Amniotic epithelial cell (primary cell): ENCODE measurements at regions not wholly inside any gene's neighbourhood (a gene's known extent, or its start where the extent isn't known, plus 50 kb on each side); places are given as distances from the start of the nearest gene placed in this dataset.

ENCODE experiments used
- DNase-seq: peaks from one replicate; pipeline ENCODE4 v3.0.0-alpha.2; 2010; ENCODE audit warnings: low read depth

DNA sequence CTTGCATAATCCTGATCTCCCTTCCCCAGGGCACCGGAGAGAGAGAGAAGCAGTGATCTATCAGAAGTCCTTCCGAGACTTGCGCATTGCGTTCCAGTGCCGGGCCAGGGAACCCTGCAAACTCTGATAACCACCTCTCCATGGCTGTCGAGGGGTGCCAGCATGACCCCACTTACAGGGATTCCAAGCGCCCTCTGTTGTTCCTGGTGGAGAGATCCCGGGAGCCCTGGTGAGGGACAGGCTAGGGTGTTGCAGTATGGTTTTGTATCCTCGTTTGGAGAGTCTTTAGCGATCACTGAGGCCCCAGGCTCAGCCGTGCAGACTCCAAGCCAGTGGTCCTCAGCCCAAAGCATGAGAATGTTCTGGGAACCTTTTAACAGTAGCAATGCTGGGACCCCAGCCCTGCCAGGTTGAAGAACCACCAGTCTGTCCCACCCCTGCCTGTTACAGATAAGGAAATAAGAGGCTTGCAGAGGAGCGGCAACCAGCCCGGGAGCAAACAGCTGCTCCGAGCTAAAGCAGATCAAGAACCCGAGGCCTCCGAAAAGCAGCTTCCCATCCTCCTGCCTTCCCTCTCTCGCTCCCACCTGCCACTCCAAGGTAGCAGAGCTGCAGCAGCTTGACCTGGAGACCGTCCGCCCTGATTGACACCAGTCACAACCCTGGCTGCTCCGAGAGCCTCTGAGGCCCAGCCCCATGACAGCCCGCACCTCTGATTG is 150.3 kb upstream of the RPL38 start:
- DNase-seq, result no peak

DNA sequence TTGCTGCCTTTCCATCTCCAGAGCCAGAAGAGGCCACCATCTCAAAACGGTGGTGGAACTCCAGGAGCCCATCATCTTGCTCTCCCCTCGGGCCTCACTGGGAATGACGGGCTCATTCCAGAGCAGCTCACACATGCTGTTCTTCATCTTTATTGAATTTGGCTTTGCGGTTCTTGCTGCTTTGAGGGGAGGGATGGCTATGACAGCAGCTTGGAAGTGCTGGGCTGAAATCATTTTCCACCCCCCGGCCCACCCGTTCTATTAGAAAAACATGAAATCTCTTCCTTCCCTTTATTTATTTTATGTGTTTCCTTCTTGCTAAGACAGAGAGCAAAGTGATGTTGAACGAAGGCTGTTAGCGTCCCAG is 149.8 kb upstream of the RPL38 start:
- no peak for DNase-seq

DNA sequence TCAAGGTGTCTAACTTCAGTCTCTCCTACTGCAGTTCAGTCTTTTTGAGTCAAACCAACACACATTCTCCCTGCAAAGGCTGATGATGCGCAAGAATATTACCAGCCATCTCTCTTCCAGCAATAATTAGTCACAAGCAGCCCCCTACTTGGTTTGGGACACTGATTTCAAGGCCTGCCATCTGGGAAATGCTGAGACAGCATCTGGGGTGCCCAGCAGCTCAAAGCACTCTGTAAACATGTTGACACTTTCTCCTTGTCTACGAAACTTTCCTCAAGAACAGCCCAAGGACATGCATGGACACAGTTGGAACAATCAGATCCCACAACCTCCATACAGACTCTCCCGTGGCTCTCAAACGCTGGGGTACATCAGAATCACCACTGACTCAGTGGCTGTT is 149.2 kb upstream of the RPL38 start:
- DNase-seq, result no peak

DNA sequence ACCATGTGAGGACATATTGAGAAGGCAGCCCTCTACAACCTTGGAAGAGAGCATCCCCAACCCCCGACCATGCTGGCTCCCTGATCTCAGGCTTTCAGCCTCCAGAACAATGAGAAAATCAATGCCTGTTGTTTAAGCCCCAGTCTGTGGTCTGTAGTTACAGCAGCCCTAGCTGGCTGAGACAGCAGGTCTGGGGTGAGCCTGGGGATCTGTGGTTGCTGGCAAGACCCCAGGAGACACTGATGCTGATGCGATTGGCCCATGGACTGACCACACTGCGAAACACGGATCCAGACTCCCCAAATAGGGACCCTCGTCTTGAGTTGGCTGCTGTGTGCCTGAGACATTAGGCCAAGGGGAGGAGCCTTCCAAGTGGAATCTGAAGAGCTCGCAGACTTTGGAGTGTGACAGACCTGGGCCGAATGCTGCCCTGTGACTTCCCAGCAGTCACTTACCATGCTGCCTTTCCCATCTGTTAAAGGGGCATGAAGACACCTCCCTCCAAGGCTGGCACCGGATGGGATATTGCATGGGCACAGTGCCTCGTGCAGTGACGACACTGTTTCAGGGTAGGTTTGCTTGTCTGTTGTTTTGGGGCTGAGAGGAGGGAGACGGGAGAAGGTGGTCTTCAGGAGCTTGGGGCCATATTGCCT is 147.8 kb upstream of the RPL38 start:
- no peak for DNase-seq

DNA sequence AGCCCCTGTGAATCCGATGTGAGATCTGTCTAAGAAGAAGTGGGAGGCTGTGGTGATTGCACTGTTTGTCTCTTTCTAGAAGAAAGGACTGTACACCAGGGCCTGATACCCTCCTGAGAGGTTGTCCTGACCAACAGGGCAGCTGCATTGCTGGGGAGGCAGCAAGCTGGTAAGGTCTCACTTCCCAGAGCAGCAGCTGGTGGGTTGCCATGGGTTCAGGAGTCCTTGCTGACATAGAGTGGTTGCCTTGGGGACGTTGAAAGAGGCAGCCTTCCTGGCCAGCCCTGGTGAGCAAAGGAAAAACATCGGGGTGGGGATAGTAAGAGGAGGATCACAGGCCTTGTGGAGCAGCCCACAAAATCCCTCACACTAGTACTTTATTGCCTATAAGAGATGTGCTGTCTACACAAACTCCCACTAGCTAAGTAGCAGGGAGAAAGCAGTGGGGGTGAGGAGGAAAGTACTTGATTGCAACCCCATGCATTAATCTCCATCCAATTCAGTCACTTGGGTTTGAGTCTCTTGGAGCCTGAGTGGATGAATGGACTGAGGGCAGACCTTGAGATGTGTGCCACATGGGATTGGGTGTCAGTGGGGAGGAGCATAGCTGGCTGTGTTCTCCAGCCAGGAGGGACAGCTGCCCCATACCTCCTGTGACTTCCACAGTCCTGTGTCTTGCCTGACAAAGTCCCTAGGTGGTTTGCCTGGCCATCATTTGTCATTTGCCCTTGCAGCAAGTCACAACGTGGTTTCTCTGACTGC is 143.8 kb upstream of the RPL38 start:
- DNase-seq, result no peak

DNA sequence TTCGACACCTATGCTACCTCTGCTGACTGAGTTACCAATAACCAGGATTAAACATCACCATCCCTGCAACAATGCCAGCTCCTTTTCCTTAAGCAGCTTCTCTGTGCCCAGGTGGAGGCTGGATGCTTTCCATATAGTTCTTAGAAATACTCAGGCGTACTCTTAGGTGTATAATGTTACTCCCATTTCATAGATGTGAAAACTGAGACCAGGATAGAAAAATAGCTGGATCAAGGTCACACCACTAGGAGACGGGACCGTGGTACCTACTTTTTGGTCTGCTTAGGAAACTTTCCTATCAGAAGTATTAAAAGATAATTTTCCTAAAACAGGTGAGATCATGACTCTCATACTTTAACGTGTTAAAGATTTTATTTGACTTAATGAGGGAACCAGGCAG is 141.7 kb upstream of the RPL38 start:
- no peak for DNase-seq

DNA sequence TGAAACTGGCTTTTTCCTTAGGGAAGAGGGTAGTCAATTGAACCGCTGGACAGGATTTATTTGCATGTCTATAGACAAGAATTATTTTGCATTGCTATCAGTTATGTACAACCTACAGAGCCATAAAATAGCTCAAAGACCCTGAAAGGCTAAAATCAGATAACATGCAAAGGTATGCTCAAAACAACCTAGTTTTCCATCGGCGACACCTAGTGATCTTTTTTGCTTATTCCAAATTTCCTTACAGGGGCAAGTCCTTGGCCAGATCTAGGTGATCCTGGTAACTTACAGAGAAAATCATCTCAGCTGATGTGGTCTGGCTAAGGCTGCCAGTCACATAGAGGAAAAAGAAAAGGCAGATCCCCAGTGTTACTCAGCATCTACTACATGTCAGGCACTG is 141.2 kb upstream of the RPL38 start:
- DNase-seq, result no peak

DNA sequence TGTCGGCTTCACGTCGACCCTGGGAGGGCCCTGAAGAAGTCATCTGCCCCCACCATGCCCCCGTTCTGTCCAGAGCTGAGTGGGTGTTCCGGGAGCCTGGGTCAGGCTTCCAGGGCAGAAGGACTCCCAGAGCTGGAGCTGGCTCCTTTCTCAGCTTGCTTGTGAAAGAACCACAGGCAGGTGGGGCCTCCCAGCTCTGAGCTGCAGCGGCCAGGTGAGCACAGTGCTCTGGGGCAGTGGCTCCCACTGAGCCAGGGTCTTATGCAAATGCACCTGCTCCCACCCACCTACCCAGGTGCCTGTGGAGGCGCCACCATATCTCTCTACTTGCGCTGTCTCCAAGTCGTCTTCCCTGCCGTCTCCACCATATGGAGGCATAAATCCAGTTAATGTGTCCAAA is 140.0 kb upstream of the RPL38 start:
- DNase-seq, result no peak

DNA sequence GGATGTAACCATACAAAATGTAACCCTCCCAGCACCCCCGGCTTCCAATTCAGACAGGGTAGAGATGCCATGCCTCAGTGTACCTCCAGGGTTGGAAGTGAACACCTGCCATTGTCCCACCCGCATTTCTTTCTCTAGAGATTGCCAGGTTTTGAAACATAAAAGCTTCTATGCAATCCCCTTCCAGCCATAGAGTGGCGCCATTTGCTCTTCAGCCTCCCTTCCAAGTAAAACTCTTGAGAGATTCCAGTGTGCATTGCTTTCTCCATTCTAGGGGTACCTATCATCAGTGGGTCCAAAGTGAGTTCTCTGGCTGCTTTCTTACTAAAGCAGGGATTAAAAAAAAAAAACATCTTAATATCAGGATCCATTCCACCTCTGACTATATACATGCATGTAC is 133.1 kb upstream of the RPL38 start:
- DNase-seq, result no peak

DNA sequence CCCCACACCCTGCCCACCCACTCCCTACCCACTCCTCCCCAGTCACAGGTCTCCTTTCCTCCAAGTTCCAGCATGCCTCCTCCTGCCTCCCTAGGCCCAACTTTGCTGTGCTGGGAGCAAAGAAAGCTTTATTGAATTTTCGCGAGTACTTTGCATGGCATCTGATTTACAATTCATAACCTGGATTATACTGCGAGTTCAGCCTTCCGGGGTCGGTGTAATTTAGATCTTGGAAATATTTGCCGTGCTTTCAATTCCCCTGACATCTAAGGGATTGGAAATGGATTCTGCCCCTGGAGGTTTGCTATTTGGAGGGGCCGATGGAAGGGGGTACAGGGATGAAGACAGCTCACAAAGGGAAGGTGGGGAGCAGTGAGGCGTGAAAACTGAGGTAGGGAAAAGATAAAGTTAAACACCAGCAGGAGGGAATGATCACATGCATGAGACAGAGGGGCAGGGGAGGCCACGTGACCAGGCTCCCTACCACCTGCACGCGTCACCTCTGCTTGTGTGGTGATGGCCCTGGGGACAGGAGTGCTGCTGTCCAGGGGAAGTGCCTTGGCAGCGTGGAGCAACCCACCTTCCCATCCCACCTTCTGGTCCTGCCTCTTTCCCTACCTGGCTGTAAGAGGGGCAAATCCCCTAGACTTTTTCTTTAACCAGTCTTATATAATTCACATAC is 132.3 kb upstream of the RPL38 start:
- no peak for DNase-seq

DNA sequence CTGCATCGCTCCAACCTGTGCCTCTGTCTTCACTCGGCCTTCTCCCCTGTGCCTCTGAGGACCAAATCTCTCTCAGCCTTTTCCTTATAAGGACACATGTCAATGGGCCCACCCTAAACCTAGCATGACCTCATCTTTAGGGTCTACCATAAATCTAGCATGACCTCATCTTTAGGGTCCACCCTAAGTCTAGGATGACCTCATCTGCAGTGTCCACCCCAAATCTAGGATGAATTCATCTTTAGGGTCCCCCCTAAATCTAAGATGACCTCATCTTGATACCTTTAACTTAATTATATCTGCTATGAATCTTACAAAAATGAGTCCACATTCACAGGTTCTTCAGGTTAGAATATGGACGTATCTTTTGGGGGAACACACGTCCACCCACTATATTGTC is 131.1 kb upstream of the RPL38 start:
- DNase-seq, result no peak

DNA sequence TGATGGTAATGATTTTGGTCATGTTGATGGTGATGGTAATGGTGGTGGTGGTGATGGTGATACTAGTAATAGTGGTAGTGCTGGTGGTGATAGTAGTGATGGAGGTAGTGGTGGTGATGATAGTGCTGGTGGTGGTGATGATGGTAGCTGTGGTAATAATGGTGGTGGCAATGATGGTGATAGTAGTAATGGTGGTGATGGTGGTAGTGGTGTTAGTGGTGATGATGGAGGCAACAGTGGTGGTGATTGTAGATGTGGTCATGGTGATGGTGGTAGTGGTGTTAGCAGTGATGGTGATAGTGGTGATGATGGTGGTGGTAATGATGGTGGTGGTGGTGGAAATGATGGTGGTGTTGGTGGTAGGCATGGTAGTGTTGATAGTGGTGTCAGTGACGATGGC is 127.0 kb upstream of the RPL38 start:
- DNase-seq, result no peak

DNA sequence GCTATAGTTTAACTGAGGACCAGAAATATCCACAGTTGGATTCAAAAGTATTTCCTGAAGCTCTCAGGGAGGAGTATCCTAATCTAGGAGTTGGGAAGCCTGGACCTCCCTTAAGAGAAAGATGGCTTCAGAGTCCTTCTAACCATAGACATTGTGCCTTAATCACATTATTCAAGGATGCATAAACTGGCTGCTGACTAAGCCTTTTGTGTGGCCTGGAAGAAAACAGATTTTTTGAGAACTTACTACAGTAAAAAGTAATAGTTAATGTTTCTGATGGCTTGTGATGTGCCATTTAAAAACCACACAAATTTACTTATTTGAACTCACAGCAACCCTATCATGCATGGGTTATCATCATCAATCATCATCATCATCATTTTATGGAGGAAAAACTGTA is 126.2 kb upstream of the RPL38 start:
- no peak for DNase-seq

DNA sequence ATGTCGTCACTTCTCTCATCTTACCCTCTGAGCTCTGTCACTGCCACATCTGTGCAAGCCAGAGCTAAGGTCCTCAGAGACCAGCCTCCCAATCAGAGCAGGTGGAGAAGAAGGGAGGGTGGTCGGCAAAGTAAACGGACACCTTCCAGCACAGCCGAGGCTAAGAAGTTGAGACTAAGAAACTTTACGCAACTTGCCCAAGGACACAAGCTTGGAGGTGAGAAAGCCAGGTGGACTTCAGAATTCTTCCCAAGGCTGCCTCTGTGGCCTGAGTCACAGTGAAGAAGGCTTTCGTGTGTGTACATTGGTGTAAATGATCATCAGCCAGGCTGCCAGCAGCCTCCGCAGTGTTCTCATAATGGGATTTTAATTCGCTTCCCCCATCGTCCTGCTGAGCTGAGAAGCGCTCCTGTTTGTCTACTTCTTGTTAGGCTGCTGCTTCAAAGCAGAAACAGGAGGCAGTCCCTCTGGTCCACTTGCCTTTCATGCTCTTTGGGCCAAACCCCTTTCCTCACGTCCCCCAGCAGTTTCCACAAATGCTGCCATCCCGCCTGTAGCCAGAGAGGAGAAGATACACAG is 125.0 kb upstream of the RPL38 start:
- no peak for DNase-seq

DNA sequence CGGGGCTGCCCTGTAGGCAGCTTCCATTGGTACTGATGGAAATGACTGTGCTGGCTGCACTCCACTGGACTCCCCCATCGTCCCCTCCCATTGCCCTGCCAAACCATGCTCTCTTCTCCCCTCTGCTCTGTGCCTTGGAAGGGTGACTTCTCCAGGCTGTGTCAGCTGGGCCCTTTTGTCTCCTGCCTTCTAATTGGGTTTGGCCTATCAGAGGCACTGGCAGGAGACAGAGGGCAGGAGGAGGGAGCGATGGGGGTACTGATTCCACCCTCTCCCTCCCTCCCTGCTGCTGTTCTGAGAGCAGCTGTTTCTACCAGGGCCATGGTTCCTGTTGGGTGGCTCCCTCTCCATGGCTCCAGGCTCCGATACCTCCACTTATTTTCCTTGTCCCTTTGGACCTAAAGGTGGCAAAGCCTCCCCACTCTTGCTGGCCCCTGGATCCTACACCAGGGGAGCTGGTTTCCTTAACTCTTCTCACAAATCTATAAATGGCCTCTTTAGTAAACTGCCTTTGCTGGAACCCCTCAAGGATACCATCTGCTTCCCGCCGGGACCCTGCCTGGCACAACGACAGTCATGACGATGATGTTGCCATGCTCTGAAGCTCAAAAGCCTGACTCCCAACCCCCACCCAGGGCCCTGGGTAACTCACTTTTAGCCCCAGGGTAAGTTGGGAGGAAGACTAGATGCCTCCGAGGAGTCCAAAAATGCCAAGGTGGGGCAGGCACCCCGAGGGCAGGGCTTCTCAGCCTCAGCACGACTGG is 123.8 kb upstream of the RPL38 start:
- DNase-seq, result no peak

DNA sequence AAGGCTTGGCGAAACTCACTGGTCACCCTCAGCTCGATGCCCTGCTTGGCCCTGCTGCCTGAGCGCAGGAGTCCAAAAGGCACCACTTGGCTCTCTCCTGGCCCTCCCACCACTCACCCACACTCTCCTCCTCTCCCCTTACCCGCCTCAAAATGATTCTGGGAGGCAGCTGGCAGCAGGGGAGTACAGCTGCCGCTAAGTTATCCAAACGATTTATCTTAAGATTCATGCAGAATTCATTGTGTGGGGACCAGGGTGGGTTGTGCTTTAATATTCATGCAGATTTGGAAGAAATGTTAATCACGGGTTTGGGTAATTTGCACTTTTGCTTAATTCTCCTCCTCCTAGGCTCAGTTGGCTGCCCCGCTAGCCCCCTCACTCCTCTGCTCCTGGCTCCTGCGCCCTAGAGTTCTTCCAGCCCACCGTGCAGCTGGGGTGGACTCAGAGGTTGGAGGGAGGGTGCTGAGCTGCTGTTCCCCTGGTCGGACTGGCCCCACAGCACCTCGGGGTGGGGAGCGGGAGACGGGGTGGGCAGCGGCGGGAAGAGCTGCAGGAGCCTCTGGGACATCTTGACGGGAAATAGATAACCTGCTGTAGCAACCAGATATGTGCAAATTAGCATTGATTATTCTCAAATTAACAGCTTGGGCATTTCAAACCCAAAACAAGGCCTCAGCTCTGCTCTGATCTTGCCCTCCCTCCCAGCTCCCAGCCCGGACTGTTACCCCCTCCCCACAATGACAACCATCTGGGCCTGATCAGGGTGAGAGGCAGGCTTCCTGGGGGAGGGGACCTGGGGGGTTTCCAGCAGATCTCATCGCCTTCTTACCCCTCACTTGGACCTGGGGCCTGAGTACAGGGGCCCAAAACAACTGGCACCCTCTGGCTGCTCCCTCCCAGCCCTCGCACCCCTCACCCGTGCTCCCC is 122.6 kb upstream of the RPL38 start:
- DNase-seq, result no peak

DNA sequence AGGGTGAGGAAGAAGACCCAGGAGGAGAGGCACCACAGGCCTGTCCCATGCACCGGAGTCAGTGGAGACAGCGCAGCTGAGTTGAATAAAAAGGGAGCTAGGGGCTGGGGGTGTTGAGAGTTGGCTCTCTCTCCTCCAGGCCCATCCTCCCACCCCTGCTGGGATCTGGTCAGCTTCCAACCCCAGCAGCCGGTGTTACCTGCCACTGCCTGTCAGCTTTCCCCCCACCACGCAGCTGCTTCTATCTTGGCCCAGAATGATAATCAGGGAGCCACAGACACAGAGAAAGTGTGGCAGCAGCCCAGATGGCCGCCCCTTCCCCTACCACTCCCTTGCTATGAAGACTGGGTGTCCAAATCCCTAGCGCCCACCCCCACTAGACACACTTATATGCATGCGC is 120.6 kb upstream of the RPL38 start:
- no peak for DNase-seq

DNA sequence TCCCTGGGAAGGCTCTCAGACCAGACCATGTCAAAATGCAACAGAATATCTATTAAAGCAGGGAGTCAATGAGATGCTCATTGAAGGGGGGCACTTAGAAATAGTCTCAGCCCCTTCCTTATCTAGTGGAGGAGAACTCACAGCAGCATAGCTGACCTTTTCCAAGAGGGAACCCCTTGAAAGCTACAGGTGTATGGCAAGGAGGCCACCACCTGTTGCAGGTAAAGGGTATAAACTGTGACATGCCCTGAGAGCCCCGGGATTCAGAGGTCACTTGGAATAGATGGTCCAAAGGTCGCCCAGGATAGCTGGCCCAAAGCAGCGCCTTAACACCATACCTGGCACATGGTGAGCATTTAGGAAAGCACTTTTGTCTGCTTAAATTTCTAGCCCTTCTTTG is 120.2 kb upstream of the RPL38 start:
- no peak for DNase-seq

DNA sequence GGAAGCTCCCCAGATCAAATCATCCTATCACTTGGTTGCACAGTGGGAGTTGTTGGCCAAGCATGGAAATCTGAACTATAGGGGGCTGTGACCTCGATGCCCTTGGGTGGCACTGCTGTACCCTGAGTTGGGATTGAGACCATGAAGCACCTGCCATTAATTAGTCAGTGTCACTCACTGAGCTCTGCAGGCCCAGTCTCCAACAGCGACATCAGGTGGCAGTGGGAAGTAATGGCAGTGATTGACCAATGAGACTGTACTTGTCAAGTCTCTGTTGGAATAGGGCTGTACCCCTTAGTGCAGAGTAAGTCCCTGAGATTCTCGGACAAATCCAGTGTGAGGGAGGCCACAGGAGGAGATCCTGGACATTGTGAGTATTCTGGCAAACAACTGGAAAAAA is 118.0 kb upstream of the RPL38 start:
- no peak for DNase-seq

DNA sequence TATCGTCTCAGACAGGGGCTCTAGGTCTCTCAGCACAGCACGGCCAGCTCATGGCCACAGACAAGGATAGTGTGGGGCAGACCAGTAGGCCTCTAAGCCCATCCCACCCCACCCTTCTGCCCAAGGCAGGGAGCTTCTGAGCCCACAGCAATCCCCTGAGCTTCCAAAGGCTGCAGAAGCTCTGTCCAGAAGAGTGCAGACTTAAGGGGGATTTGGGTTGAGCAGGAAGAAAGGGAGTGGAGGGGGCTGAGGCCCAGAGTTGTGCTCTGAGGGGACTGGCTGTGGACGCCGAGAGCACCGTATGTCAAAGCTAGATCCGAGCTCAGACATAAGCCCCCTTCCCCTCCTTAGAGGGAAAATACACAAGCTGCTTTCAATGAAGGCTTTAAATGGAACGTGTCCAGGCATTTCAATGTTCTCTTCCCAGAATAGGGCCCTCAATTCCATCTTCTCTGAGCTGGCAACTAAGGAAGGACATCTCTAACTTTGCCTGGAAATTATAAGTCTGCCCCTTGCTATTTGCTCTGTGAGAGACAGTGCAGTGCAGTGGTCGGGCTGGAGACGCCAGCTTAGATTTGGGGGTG is 116.4 kb upstream of the RPL38 start:
- no peak for DNase-seq
